Tibial artery (tissue), 4 donors: ENCODE measurements at regions not wholly inside any gene's neighbourhood (a gene's known extent, or its start where the extent isn't known, plus 50 kb on each side); places are given as distances from the start of the nearest gene placed in this dataset.

Source experiments
- DNase-seq, 2 donors: peaks; one replicate each; pipeline ENCODE4 v3.0.0-alpha.2; 2019
- H3K27ac ChIP-seq, 2 donors: fragments of 200-600 bp; sonication (generic) in 1 of 2; 1 replicate in 1 of 2; 2 replicates in 1 of 2; pipeline ENCODE4 v1.5.1; 2018 to 2019; ENCODE audit warnings: mild to moderate bottlenecking in 1 of 2
- H3K27me3 ChIP-seq, 2 donors: fragments of 200-600 bp; sonication (generic) in 1 of 2; one replicate each; pipeline versions ENCODE4 v1.5.1 to v1.6.0; 2016 to 2019
- H3K36me3 ChIP-seq, 3 donors: fragments of 200-600 bp; sonication (generic) in 2 of 3; one replicate each; pipeline ENCODE4 v1.5.1; 2016 to 2019; ENCODE audit warnings: mild to moderate bottlenecking in 2 of 3
- H3K4me1 ChIP-seq, 4 donors: fragments of 200-600 bp; sonication (generic) in 2 of 4; 1 replicate in 3 of 4; 2 replicates in 1 of 4; pipeline ENCODE4 v1.5.1; 2016 to 2019
- H3K4me3 ChIP-seq, 2 donors: fragments of 200-600 bp; sonication (generic) in 1 of 2; 1 replicate in 1 of 2; 2 replicates in 1 of 2; pipeline ENCODE4 v1.5.1; 2018 to 2019; ENCODE audit warnings: mild to moderate bottlenecking in 2 of 2
- H3K9me3 ChIP-seq, 3 donors: fragments of 200-600 bp; sonication (generic) in 1 of 3; one replicate each; pipeline ENCODE4 v1.5.1; 2016 to 2019
- intact Hi-C: fragments of 100-400 bp; cut with DNase I; formaldehyde crosslinking; loops from one replicate; pipeline ENCODE4 v1.15.0; 2023; ENCODE audit warnings: low total_unique reads
- TF ChIP-seq, protein P1 (sequence below), 2 experiments: fragments of 200-600 bp in 1 of 2; fragments of 450-650 bp in 1 of 2; IDR thresholded peaks; one replicate each; pipeline ENCODE4 v1.5.1; 2017 to 2019; ENCODE audit warnings: antibody characterized with exemption in 2 of 2, mild to moderate bottlenecking in 1 of 2, moderate library complexity in 1 of 2

DNA sequence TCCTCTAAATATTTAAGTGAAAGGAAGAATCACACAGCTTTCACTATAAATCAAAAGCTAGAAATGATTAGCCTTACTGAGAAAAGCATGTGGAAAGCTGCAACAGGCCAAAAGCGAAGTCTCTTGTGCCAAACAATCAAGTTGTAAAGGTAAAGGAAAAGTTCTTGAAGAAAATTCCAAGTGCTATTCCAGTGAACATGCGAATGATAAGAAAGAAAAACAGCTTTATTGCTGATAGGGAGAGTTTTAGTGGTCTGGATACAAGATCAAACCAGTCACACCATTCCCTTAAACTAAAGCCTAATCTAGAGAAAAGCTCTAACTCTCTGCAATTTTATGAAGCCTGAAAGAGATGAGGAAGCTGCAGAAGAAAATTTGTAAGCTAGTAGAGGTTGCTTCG, 190.9 kb downstream of the BTG1 start:
- intact Hi-C loops, result no loop called here
- no peak for DNase-seq
- H3K27me3 ChIP-seq, result no peaks in the 10 kb centered on the region
- no peak overlapping the region for H3K27ac ChIP-seq
- H3K9me3 ChIP-seq, result no peaks in the 10 kb centered on the region
- H3K4me3 ChIP-seq, result no peak overlapping the region
- TF ChIP-seq, protein P1, sequence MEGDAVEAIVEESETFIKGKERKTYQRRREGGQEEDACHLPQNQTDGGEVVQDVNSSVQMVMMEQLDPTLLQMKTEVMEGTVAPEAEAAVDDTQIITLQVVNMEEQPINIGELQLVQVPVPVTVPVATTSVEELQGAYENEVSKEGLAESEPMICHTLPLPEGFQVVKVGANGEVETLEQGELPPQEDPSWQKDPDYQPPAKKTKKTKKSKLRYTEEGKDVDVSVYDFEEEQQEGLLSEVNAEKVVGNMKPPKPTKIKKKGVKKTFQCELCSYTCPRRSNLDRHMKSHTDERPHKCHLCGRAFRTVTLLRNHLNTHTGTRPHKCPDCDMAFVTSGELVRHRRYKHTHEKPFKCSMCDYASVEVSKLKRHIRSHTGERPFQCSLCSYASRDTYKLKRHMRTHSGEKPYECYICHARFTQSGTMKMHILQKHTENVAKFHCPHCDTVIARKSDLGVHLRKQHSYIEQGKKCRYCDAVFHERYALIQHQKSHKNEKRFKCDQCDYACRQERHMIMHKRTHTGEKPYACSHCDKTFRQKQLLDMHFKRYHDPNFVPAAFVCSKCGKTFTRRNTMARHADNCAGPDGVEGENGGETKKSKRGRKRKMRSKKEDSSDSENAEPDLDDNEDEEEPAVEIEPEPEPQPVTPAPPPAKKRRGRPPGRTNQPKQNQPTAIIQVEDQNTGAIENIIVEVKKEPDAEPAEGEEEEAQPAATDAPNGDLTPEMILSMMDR (IDR thresholded peaks at IDR 0.05), result no peak
- H3K4me1 ChIP-seq, result no peaks in the 10 kb centered on the region
- no peaks in the 10 kb centered on the region for H3K36me3 ChIP-seq

DNA sequence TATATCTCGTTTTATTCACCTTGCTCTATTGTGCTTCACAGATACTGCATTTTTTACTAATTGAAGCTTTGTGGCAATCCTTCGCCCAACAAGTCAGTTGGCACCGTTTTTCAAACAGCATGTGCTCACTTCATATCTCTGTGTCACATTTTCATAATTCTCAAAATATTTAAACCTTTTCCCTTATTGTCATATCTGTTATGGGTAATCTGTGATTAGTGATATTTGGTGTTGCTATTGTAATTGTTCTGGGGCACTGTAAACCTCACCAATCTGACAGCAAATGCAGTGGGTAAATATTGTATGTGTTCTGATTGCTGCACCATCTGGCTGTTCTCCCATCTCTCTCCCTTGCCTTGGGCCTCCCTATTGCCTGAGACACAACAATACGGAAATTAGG, 191.3 kb downstream of the BTG1 start:
- TF ChIP-seq, protein P1 (IDR thresholded peaks at IDR 0.05), result no peak
- no peaks in the 10 kb centered on the region for H3K9me3 ChIP-seq
- H3K4me3 ChIP-seq, result no peak overlapping the region
- DNase-seq, result no peak
- H3K4me1 ChIP-seq, result no peaks in the 10 kb centered on the region
- H3K36me3 ChIP-seq, result no peaks in the 10 kb centered on the region
- intact Hi-C loops, result no loop called here
- no peaks in the 10 kb centered on the region for H3K27me3 ChIP-seq
- no peak overlapping the region for H3K27ac ChIP-seq

DNA sequence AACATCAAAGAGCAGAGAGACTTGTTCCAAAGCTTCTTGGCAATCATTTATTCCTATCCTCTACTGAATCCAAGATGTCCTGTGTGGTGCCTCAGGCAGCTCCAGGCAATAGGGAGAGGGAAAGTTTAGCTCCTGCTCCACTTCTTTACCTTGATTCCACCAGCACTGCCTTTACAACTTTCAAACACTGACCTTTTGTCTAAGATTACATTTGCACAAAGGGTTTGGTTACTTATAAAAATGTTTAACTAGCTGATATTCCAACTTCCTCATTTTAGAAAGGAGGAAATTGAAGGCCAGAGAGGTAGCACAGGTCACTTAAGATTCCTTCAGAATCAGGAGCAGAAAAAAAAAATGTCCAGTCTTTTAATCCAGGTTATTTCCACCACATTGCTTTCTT, 192.7 kb downstream of the BTG1 start:
- H3K4me1 ChIP-seq, result no peaks in the 10 kb centered on the region
- TF ChIP-seq, protein P1 (IDR thresholded peaks at IDR 0.05), result no peak
- no peaks in the 10 kb centered on the region for H3K27me3 ChIP-seq
- no peak overlapping the region for H3K27ac ChIP-seq
- intact Hi-C loops, result no loop called here
- DNase-seq, result no peak
- H3K4me3 ChIP-seq, result no peak overlapping the region
- H3K9me3 ChIP-seq, result no peaks in the 10 kb centered on the region
- H3K36me3 ChIP-seq, result no peaks in the 10 kb centered on the region

GRCh38 chr12:91951571-91951970, 194.1 kb downstream of the BTG1 start:
- H3K4me1 ChIP-seq, result no peaks in the 10 kb centered on the region
- no peak overlapping the region for H3K4me3 ChIP-seq
- TF ChIP-seq, protein P1 (IDR thresholded peaks at IDR 0.05), result no peak
- H3K9me3 ChIP-seq, result no peaks in the 10 kb centered on the region
- DNase-seq, result no peak
- intact Hi-C loops, result no loop called here
- H3K27ac ChIP-seq, result no peak overlapping the region
- H3K36me3 ChIP-seq, result no peaks in the 10 kb centered on the region
- no peaks in the 10 kb centered on the region for H3K27me3 ChIP-seq

DNA sequence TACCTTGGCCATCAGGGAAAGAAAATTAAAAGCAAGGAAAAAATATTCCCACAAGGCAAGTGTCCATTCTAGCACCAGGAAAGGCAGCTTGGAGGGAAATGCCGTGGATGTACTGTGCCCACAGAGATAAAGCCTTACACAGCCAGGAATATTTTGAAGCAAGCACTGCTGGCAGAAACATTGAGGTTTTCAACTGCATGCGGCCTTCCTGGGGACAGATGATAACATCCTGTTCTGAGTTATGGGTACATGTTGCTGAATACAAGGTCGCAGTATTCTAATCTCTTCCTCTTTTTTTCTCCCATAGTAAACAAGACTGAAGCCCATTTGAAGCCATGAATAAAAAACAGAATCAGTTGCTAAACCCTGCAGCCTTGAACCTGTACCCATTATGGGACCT, 197.1 kb downstream of the BTG1 start:
- TF ChIP-seq, protein P1 (IDR thresholded peaks at IDR 0.05), result no peak
- intact Hi-C loops, result no loop called here
- H3K27me3 ChIP-seq, result no peaks in the 10 kb centered on the region

DNA sequence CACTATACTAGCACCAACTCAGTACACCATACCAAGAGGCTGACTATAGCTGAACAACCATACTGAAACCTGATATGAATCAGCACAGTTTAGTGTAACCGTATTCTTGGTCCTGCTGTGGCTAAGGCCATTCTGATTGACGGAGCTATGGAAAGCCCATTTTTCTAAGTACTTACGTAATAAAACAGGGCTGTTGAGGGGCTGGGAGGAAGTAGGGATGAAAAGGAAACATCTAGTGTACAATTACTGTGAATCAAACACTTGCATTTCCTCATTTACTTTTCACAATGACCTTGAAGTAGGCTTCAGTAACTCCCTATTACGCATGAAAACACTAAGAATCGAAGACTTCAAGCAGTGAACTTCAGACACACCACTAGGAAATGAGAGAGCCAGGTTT, 198.2 kb downstream of the BTG1 start:
- no peaks in the 10 kb centered on the region for H3K4me1 ChIP-seq
- DNase-seq, result no peak
- H3K27me3 ChIP-seq, result no peaks in the 10 kb centered on the region
- no peaks in the 10 kb centered on the region for H3K9me3 ChIP-seq
- intact Hi-C loops, result no loop called here
- no peaks in the 10 kb centered on the region for H3K36me3 ChIP-seq
- H3K4me3 ChIP-seq, result no peak overlapping the region
- H3K27ac ChIP-seq, result no peak overlapping the region
- TF ChIP-seq, protein P1 (IDR thresholded peaks at IDR 0.05), result no peak

More for the DNA sequence above, 197.1 kb downstream of the BTG1 start:
- Histone ChIP-seq H3K27ac (no peak overlapping the region), H3K36me3 (no peaks in the 10 kb centered on the region), H3K9me3 (no peaks in the 10 kb centered on the region), H3K4me3 (no peak overlapping the region), H3K4me1 (no peaks in the 10 kb centered on the region)
- DNase-seq, result no peak
